D341Med (cell line): ENCODE measurements at regions not wholly inside any gene's neighbourhood (a gene's known extent, or its start where the extent isn't known, plus 50 kb on each side); places are given as distances from the start of the nearest gene placed in this dataset.

ENCODE experiments used
- DNase-seq: peaks from one replicate; pipeline ENCODE4 v3.0.0; 2012; ENCODE audit warnings: low spot score

DNA sequence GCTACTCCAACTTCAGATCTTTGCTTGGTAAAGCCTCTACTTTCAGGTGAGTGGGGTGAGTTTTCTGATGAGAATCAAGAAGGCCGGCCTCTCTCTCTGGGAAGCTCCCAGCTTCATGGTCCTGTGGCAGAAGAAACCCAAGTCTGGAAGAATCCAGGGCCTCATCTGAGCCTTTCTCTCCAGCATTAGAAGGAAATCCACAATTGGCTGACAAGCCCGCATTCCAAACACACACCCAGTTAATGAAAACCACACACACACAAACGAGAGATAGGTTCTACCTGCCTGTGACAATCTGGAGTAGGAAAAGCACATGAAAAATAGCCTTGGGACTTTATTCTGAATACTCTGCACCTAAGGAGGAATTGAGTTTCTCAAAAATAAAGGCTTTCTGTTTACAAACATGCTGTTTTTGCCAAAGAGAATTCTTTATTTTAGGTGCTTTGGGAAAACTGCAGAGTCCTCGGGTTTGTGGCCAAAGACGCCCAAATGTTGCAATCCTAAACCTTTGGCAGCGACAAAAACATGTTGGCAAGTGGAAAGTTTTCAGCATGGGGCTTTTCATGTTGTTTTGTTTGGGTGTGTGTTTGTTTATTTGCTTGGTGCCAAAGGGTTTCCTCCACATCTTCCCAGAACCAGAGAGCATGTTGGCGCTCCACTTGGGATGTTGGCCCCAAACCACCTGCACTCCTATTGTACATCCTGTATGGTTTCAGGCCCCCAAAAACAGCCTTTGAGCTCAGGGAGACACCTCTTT, 216.2 kb downstream of the SETD4 start:
- no peak for DNase-seq

DNA sequence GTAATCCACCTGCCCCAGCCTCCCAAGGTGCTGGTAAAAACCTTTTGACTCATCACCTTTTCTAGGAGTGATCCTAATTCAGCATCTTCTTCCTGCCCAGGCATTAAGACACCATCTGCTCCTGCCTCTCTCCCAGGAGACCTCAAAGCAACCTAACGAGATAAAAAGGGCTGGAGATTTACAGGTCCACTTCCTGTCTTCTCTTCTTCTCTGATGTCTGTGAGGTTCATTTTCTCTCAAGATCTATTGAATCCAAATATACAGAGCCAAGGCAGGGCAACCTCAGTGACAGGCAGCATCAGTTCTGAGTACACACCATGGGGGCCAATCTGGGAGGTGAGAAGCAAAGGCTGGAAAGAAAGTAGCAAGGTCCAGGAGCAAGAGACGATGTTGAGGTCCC, 219.4 kb downstream of the SETD4 start:
- no peak for DNase-seq

- DNase-seq, result peak; percentile 40
Observed at GRCh38 chr21:35840197-35840799, 220.0 kb downstream of the SETD4 start.

GRCh38 chr21:35838987-35839763, 221.2 kb downstream of the SETD4 start:
- no peak for DNase-seq

DNA sequence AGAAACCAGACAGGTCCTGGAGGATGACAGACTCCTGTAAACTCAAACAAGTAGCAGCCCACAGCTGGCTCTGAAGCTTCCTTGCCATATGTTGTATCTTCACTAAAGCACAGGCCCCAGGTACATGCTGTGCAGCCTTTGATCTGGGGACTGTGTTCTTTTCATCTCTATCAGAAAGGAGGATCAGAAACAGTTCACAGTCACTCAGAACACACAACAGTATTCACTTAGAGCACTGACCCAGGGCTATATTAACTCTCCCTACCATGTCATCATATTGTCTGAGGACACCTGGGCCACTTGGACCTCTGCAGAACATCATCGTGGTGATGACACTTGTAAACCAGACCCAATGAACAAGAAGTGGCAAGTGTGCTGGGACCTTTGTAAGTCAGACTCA, 222.0 kb downstream of the SETD4 start:
- no peak for DNase-seq

DNA sequence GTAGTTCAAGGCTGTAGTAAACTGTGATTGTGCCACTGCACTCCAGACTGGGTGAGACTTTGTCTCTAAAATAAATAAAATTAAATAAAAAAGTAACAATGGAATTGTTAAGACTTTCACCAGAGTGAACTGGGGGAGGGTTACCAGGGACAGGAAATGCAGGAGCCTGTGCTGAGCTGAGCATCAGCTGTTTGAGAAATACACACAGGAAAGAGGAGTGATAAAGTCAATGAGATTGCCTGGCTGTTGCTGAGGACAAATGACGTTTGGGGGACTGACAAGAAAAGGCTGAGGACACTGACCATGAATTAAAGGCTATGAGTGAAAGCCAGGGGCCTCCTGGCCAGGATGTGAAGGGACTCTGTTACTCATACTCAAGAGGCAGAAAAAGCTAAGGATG, 226.3 kb downstream of the SETD4 start:
- DNase-seq, result no peak

- DNase-seq, result no peak
Observed at GRCh38 chr21:35833388-35833787, 226.9 kb downstream of the SETD4 start.

GRCh38 chr21:35831230-35831629, 229.1 kb downstream of the SETD4 start:
- no peak for DNase-seq

- DNase-seq, result no peak
Observed at GRCh38 chr21:35829067-35829466, 231.3 kb downstream of the SETD4 start.

GRCh38 chr21:35828161-35828560, 232.2 kb downstream of the SETD4 start:
- no peak for DNase-seq

GRCh38 chr21:35827004-35827403, 233.3 kb downstream of the SETD4 start:
- DNase-seq, result no peak

GRCh38 chr21:35825370-35826353, 234.7 kb downstream of the SETD4 start:
- no peak for DNase-seq

- no peak for DNase-seq
Observed at GRCh38 chr21:35824136-35824535, 236.2 kb downstream of the SETD4 start.

- no peak for DNase-seq
Observed at GRCh38 chr21:35819134-35819533, 241.2 kb downstream of the SETD4 start.

GRCh38 chr21:35818597-35818996, 241.7 kb downstream of the SETD4 start:
- DNase-seq, result no peak

GRCh38 chr21:35814858-35815619, 245.3 kb downstream of the SETD4 start:
- no peak for DNase-seq

GRCh38 chr21:35812679-35813078, 247.6 kb downstream of the SETD4 start:
- no peak for DNase-seq

DNA sequence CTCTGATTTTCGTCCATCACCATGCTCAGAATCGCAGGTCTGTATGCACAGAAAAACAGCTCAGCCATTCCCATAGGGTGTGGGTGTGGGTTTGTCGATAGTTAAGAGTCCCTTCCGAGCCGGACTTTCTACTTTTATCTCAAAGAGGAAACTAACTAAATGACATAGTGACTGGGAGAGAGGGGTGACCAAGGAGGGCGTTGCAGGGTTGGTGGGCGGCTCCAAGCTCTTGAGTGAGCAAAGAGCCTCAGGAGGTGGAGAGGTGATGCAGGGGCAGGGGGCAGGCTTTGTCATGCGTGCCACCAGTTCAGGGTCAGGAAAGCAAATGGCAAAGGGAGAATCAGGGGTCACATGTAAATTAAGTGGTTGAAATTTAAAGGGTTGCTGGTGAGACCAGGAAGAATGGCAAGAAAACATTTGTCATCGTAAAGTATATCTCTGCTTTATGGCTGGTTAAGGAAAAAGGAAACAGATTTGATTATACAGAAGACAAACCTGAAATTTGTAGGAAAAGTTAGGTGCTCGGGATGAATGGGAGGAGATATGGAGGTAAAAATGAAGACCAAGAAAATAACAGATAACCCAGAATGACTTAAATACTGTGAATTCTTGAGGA, 249.0 kb downstream of the SETD4 start:
- no peak for DNase-seq

GRCh38 chr21:35810431-35810970, 249.8 kb downstream of the SETD4 start:
- DNase-seq, result no peak

DNA sequence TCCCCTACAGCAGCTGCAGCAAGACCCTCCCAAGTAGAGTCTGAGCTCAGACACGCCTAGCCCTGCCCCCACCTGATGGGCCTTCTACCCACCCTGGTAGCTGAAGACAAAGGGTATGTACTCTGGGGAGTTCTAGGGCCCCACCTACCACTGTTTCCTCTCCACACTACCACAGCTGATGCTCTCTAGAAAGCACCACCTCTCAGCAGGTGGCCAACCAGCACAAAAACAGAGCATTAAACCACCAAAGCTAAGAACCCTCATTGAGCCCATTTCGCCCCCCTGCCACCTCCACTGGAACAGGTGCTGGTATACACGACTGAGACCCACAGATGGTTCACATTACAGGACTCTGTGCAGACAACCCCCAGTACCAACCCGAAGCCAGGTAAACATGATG, 258.9 kb downstream of the SETD4 start:
- DNase-seq, result no peak
